ENCODE measurements at regions not wholly inside any gene's neighbourhood (a gene's known extent, or its start where the extent isn't known, plus 50 kb on each side); places are given as distances from the start of the nearest gene placed in this dataset.
A peak's percentile ranks its signal among the peaks of the same experiment; 100 is the strongest.

GRCh38 chr5:33273985-33274384 lies 166.8 kb upstream of the TARS1 start:
- Histone ChIP-seq H3K4me1 (ENCODE audit: control insufficient read depth in 3 of 3, insufficient read depth in 2 of 3, low read depth in 1 of 3, low read length in 2 of 3) (no peaks in the 10 kb centered on the region), H3K27me3 (ENCODE audit: control insufficient read depth in 3 of 3, insufficient read depth in 3 of 3, low read length in 3 of 3) (no peaks in the 10 kb centered on the region), H3K27ac (ENCODE audit: low read depth in 1 of 3, low read length in 2 of 3) (no peak overlapping the region), H3K36me3 (ENCODE audit: control insufficient read depth in 3 of 3, insufficient read depth in 2 of 3, low read depth in 1 of 3, low read length in 3 of 3) (no peaks in the 10 kb centered on the region), H3K4me3 (ENCODE audit: low read depth in 1 of 3, low read length in 3 of 3) (no peak overlapping the region), H3K9me3 (ENCODE audit: control insufficient read depth in 2 of 2, insufficient read depth in 1 of 2, low read depth in 1 of 2, low read length in 1 of 2) (no peaks in the 10 kb centered on the region)
- DNase-seq, result peak in 1 of 2 donors; percentile 44
- FAIRE-seq, result no peak

DNA sequence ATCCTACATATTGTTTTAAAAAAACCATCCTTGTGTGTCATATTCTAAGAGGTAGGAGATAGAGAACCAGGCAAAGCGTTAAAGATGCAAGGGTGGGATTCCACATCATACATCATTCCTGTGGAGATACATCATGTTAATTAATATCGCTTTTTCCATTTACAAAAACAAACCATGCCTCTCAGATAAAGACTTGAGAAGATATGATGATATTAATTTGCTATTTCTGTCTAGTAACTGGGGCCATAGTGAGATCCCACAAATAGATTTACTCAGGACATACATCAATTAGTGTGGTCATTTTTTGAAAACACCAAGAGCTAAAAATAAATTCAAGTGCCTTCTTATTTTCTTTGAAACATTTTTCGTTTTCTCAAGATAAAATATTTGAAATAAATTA lies 165.4 kb upstream of the TARS1 start:
- 69 to 72% (median 71%) methylated on average over 3 of the region's 3 CpGs for WGBS, 3 donors
- FAIRE-seq (no peak), DNase-seq (no peak)
- no peaks in the 10 kb centered on the region for H3K36me3 ChIP-seq (ENCODE audit: control insufficient read depth in 3 of 3, insufficient read depth in 2 of 3, low read depth in 1 of 3, low read length in 3 of 3)
- H3K4me1 ChIP-seq (ENCODE audit: control insufficient read depth in 3 of 3, insufficient read depth in 2 of 3, low read depth in 1 of 3, low read length in 2 of 3), result no peaks in the 10 kb centered on the region
- H3K27me3 ChIP-seq (ENCODE audit: control insufficient read depth in 3 of 3, insufficient read depth in 3 of 3, low read length in 3 of 3), result no peaks in the 10 kb centered on the region
- H3K27ac ChIP-seq (ENCODE audit: low read depth in 1 of 3, low read length in 2 of 3), result no peak overlapping the region
- H3K9me3 ChIP-seq (ENCODE audit: control insufficient read depth in 2 of 2, insufficient read depth in 1 of 2, low read depth in 1 of 2, low read length in 1 of 2), result no peaks in the 10 kb centered on the region
- no peak overlapping the region for H3K4me3 ChIP-seq (ENCODE audit: low read depth in 1 of 3, low read length in 3 of 3)

DNA sequence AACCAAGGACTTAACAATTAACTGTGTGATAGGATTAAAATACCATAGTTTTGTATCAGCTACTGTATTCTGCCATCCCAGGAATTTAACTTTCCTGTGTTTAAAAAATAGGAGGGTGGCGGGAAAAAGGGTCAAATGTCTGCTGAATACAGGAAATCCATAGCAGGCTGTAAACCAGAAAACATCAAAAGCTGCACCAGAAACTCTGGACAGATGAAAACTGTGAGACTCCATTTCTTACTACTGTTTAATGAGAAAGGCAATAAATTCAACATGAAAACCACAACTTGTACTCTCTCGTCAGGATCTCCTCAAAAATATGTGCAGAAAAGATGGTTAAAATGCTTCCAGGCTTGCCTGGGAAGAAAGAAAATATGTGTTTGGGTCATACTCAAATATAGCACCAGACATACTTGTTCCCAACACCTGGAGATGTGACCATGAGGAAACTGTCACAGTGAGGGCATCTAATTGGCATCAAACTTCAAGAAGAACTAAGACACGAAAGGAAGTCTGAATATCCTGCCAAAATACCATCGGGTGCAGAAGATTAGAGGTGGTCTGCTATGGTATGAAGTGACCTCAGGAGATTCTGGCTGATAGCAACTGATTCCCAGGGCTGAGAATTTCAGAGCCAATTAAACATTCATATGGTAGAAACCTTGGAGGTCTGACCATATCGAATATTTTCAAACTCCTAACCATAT lies 164.7 kb upstream of the TARS1 start:
- WGBS, 3 donors, result 61 to 77% (median 70%) methylated on average over 5 of the region's 5 CpGs
- no peaks in the 10 kb centered on the region for H3K9me3 ChIP-seq (ENCODE audit: control insufficient read depth in 2 of 2, insufficient read depth in 1 of 2, low read depth in 1 of 2, low read length in 1 of 2)
- no peak for FAIRE-seq

DNA sequence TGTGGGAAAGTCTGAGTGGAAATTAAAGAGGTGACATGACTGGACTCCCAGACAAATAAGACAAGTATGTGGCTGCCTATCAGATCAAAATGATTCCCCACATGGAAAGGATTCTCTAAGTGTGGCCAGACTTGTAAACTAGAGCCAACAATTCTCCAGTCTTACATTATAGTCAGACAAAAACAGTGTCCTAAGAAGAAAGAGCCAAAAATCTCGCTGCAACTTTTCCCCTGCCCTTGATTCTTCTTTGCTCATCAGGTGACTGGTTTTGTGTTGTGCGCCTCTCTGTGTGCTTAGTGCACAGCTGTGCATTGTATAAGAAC lies 164.2 kb upstream of the TARS1 start:
- no peak overlapping the region for H3K4me3 ChIP-seq (ENCODE audit: low read depth in 1 of 3, low read length in 3 of 3)
- 51 to 72% (median 58%) methylated on average over 2 of the region's 2 CpGs for WGBS, 3 donors
- no peaks in the 10 kb centered on the region for H3K36me3 ChIP-seq (ENCODE audit: control insufficient read depth in 3 of 3, insufficient read depth in 2 of 3, low read depth in 1 of 3, low read length in 3 of 3)
- no peak for FAIRE-seq
- H3K27me3 ChIP-seq (ENCODE audit: control insufficient read depth in 3 of 3, insufficient read depth in 3 of 3, low read length in 3 of 3), result no peaks in the 10 kb centered on the region
- DNase-seq, result no peak
- no peaks in the 10 kb centered on the region for H3K4me1 ChIP-seq (ENCODE audit: control insufficient read depth in 3 of 3, insufficient read depth in 2 of 3, low read depth in 1 of 3, low read length in 2 of 3)
- no peak overlapping the region for H3K27ac ChIP-seq (ENCODE audit: low read depth in 1 of 3, low read length in 2 of 3)
- H3K9me3 ChIP-seq (ENCODE audit: control insufficient read depth in 2 of 2, insufficient read depth in 1 of 2, low read depth in 1 of 2, low read length in 1 of 2), result no peaks in the 10 kb centered on the region

More for the DNA sequence above, 164.7 kb upstream of the TARS1 start:
- Histone ChIP-seq H3K27me3 (ENCODE audit: control insufficient read depth in 3 of 3, insufficient read depth in 3 of 3, low read length in 3 of 3) (no peaks in the 10 kb centered on the region), H3K4me3 (ENCODE audit: low read depth in 1 of 3, low read length in 3 of 3) (no peak overlapping the region), H3K27ac (ENCODE audit: low read depth in 1 of 3, low read length in 2 of 3) (no peak overlapping the region), H3K36me3 (ENCODE audit: control insufficient read depth in 3 of 3, insufficient read depth in 2 of 3, low read depth in 1 of 3, low read length in 3 of 3) (no peaks in the 10 kb centered on the region), H3K4me1 (ENCODE audit: control insufficient read depth in 3 of 3, insufficient read depth in 2 of 3, low read depth in 1 of 3, low read length in 2 of 3) (no peaks in the 10 kb centered on the region)
- no peak for DNase-seq

DNA sequence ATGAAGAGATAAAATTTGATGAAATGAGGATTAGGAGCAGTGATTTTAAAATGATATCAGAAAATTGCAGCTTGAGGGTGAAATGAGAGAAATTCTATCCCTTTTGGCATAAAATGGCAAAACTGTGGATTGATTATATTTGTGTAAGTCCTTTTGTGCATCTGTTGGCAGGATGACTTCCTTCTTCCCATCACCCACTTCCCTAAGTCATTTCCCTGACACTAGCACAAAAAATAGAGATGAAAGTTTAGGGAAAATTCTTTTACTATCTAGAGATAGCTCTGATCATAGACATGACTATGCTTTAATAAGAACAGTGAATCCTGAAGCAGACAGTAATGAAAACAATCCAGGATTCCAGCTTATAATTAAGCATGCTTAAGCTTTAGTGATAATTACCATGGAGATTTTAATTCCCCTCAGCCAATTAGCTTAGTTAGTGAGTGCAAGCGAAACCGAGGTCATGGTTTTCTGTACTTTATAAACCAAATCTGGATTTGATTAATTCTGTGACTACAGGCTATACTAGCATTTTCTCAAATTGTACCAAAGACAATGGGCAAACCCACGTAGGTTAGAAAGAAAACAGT lies 163.6 kb upstream of the TARS1 start:
- Histone ChIP-seq H3K9me3 (ENCODE audit: control insufficient read depth in 2 of 2, insufficient read depth in 1 of 2, low read depth in 1 of 2, low read length in 1 of 2) (no peaks in the 10 kb centered on the region), H3K36me3 (ENCODE audit: control insufficient read depth in 3 of 3, insufficient read depth in 2 of 3, low read depth in 1 of 3, low read length in 3 of 3) (no peaks in the 10 kb centered on the region), H3K4me3 (ENCODE audit: low read depth in 1 of 3, low read length in 3 of 3) (no peak overlapping the region), H3K27me3 (ENCODE audit: control insufficient read depth in 3 of 3, insufficient read depth in 3 of 3, low read length in 3 of 3) (no peaks in the 10 kb centered on the region), H3K27ac (ENCODE audit: low read depth in 1 of 3, low read length in 2 of 3) (no peak overlapping the region), H3K4me1 (ENCODE audit: control insufficient read depth in 3 of 3, insufficient read depth in 2 of 3, low read depth in 1 of 3, low read length in 2 of 3) (no peaks in the 10 kb centered on the region)
- FAIRE-seq (no peak), DNase-seq (no peak)
- WGBS, 3 donors, result 48 to 68% (median 56%) methylated on average over 3 of the region's 3 CpGs

DNA sequence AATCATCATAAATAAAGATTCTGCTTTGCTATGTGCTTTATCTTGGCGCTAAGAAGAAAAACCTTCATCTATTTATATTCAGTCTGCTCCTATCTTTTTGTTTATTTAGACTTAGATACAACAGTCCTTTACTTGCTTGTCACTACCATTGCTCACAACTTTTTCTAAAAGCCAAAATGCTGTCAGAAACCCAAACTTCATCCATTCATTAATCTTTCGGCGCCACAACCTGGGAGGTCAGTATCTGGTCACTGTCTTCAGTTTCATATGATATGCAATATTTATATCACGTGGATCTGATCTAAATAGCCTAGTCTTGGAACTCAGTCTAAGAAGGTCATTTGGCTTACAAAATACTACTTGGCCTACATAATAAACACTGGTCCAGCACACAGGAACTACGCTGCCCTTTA lies 159.3 kb upstream of the TARS1 start:
- H3K36me3 ChIP-seq (ENCODE audit: control insufficient read depth in 3 of 3, insufficient read depth in 2 of 3, low read depth in 1 of 3, low read length in 3 of 3), result no peaks in the 10 kb centered on the region
- no peaks in the 10 kb centered on the region for H3K9me3 ChIP-seq (ENCODE audit: control insufficient read depth in 2 of 2, insufficient read depth in 1 of 2, low read depth in 1 of 2, low read length in 1 of 2)
- 57 to 75% (median 70%) methylated on average over 5 of the region's 5 CpGs for WGBS, 3 donors
- H3K4me3 ChIP-seq (ENCODE audit: low read depth in 1 of 3, low read length in 3 of 3), result no peak overlapping the region
- no peaks in the 10 kb centered on the region for H3K27me3 ChIP-seq (ENCODE audit: control insufficient read depth in 3 of 3, insufficient read depth in 3 of 3, low read length in 3 of 3)
- no peak for DNase-seq
- no peaks in the 10 kb centered on the region for H3K4me1 ChIP-seq (ENCODE audit: control insufficient read depth in 3 of 3, insufficient read depth in 2 of 3, low read depth in 1 of 3, low read length in 2 of 3)
- FAIRE-seq, result no peak
- H3K27ac ChIP-seq (ENCODE audit: low read depth in 1 of 3, low read length in 2 of 3), result no peak overlapping the region

GRCh38 chr5:33282157-33282556 lies 158.6 kb upstream of the TARS1 start:
- Histone ChIP-seq H3K27me3 (ENCODE audit: control insufficient read depth in 3 of 3, insufficient read depth in 3 of 3, low read length in 3 of 3) (no peaks in the 10 kb centered on the region), H3K9me3 (ENCODE audit: control insufficient read depth in 2 of 2, insufficient read depth in 1 of 2, low read depth in 1 of 2, low read length in 1 of 2) (no peaks in the 10 kb centered on the region), H3K36me3 (ENCODE audit: control insufficient read depth in 3 of 3, insufficient read depth in 2 of 3, low read depth in 1 of 3, low read length in 3 of 3) (no peaks in the 10 kb centered on the region), H3K4me1 (ENCODE audit: control insufficient read depth in 3 of 3, insufficient read depth in 2 of 3, low read depth in 1 of 3, low read length in 2 of 3) (no peaks in the 10 kb centered on the region), H3K27ac (ENCODE audit: low read depth in 1 of 3, low read length in 2 of 3) (no peak overlapping the region), H3K4me3 (ENCODE audit: low read depth in 1 of 3, low read length in 3 of 3) (no peak overlapping the region)
- FAIRE-seq, result no peak
- DNase-seq, result no peak
- 72 to 82% (median 78%) methylated on average over 4 of the region's 4 CpGs for WGBS, 3 donors

GRCh38 chr5:33282696-33283095 lies 158.1 kb upstream of the TARS1 start:
- H3K36me3 ChIP-seq (ENCODE audit: control insufficient read depth in 3 of 3, insufficient read depth in 2 of 3, low read depth in 1 of 3, low read length in 3 of 3), result no peaks in the 10 kb centered on the region
- H3K4me3 ChIP-seq (ENCODE audit: low read depth in 1 of 3, low read length in 3 of 3), result no peak overlapping the region
- H3K27ac ChIP-seq (ENCODE audit: low read depth in 1 of 3, low read length in 2 of 3), result no peak overlapping the region
- H3K9me3 ChIP-seq (ENCODE audit: control insufficient read depth in 2 of 2, insufficient read depth in 1 of 2, low read depth in 1 of 2, low read length in 1 of 2), result no peaks in the 10 kb centered on the region
- no peaks in the 10 kb centered on the region for H3K27me3 ChIP-seq (ENCODE audit: control insufficient read depth in 3 of 3, insufficient read depth in 3 of 3, low read length in 3 of 3)
- DNase-seq (no peak), FAIRE-seq (no peak)
- WGBS, 3 donors, result 50 to 66% (median 59%) methylated on average over 2 of the region's 2 CpGs
- no peaks in the 10 kb centered on the region for H3K4me1 ChIP-seq (ENCODE audit: control insufficient read depth in 3 of 3, insufficient read depth in 2 of 3, low read depth in 1 of 3, low read length in 2 of 3)

- Histone ChIP-seq H3K27ac (ENCODE audit: low read depth in 1 of 3, low read length in 2 of 3) (no peak overlapping the region), H3K4me3 (ENCODE audit: low read depth in 1 of 3, low read length in 3 of 3) (no peak overlapping the region), H3K9me3 (ENCODE audit: control insufficient read depth in 2 of 2, insufficient read depth in 1 of 2, low read depth in 1 of 2, low read length in 1 of 2) (no peaks in the 10 kb centered on the region), H3K27me3 (ENCODE audit: control insufficient read depth in 3 of 3, insufficient read depth in 3 of 3, low read length in 3 of 3) (no peaks in the 10 kb centered on the region), H3K4me1 (ENCODE audit: control insufficient read depth in 3 of 3, insufficient read depth in 2 of 3, low read depth in 1 of 3, low read length in 2 of 3) (no peaks in the 10 kb centered on the region), H3K36me3 (ENCODE audit: control insufficient read depth in 3 of 3, insufficient read depth in 2 of 3, low read depth in 1 of 3, low read length in 3 of 3) (no peaks in the 10 kb centered on the region)
- no peak for FAIRE-seq
- DNase-seq, result no peak
Measured at GRCh38 chr5:33283243-33283642, 157.5 kb upstream of the TARS1 start.

All from small intestine (tissue), 7 donors.